ENCODE measurements at regions not wholly inside any gene's neighbourhood (a gene's known extent, or its start where the extent isn't known, plus 50 kb on each side); places are given as distances from the start of the nearest gene placed in this dataset.

DNA sequence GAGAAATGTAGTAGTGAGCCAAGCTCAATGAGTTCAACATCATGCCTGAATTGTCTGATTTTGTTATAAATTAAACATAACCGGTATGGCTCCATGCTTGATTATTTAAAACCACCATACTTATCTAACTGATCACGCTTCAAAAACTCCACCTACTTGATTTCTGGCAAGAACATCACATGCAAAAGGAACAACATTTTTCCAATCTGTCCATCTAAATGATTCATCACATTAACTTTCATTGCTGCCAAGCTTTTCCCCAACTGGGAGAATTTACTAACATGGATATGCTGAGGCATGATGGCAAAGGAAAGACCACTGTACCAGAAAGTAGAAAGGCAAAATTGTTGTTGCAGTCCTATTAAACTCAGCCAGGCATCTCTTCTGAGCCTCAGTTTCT lies 286.8 kb downstream of the TRIB2 start:
- Histone ChIP-seq H3K4me1 (ENCODE audit: control insufficient read depth, insufficient read depth, low read length) (0 out of 2 replicates have a peak, but pooled peaks cover 2% of the 10 kb centered on the region), H3K4me3 (ENCODE audit: low read depth, low read length) (no peak overlapping the region), H3K9me3 (ENCODE audit: control insufficient read depth, insufficient read depth, low read depth, low read length) (no peaks in the 10 kb centered on the region), H3K36me3 (ENCODE audit: control insufficient read depth in 2 of 2, insufficient read depth in 1 of 2, low read length in 2 of 2) (no peaks in the 10 kb centered on the region), H3K27ac (ENCODE audit: extremely low read depth, low read depth, low read length) (no peak overlapping the region)
- TF ChIP-seq ATF2 (tag by site-specific recombination; IDR thresholded peaks at IDR 0.05; ENCODE audit: low read depth) (no peak), ZNF544 (tag by site-specific recombination; IDR thresholded peaks at IDR 0.05) (no peak), ZNF488 (tag by site-specific recombination; IDR thresholded peaks at IDR 0.05) (no peak), ZNF510 (tag by site-specific recombination; IDR thresholded peaks at IDR 0.05; ENCODE audit: insufficient replicate concordance) (no peak), ZNF133 (tag by site-specific recombination; IDR thresholded peaks at IDR 0.05) (no peak), ZNF660 (tag by site-specific recombination; IDR thresholded peaks at IDR 0.05) (no peak), ZNF114 (tag by site-specific recombination; IDR thresholded peaks at IDR 0.05) (no peak), ZBTB21 (tag by site-specific recombination; IDR thresholded peaks at IDR 0.05) (no peak), GLI4 (tag by site-specific recombination; IDR thresholded peaks at IDR 0.05) (no peak)
- POLR2A ChIA-PET, result no interaction called here
- CTCF ChIA-PET, result interaction anchor here (0.7 to 1.2 kb wide), 3 partner anchors 13 to 722 kb away, joined by 3 to 6 read pairs (median 3); no protein-coding TSS in a partner anchor

DNA sequence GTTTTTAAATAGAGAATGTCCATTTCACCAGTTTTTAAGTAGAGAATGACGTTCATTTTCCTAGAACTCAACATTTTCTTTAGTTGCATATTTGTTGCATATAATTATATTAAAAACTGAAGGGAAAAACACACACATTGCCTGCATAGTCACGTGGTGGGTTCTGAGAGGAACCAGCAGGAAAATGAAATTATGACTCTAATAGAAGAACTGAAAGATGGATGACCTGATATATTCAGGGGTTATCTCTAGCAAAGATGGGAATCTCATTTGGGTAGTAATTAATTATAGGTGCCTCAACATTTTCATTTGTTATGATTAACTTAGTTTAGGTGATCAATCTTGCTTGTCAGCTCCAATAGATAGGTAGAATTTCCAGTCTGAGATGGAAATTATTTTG lies 288.3 kb downstream of the TRIB2 start:
- no peaks in the 10 kb centered on the region for H3K9me3 ChIP-seq (ENCODE audit: control insufficient read depth, insufficient read depth, low read depth, low read length)
- CTCF ChIA-PET, result interaction anchor here (0.7 to 3.2 kb wide), 3 partner anchors 277 to 1175 kb away, joined by 3 to 32 read pairs (median 10); no protein-coding TSS in a partner anchor
- POLR2A ChIA-PET, result interaction anchor here (1.0 kb wide), 1 partner anchor 288 kb away, joined by 3 read pairs; the partner anchor contains the start of gene TRIB2
- H3K27ac ChIP-seq (ENCODE audit: extremely low read depth, low read depth, low read length), result no peak overlapping the region
- H3K4me3 ChIP-seq (ENCODE audit: low read depth, low read length), result no peak overlapping the region
- TF ChIP-seq, protein P1, sequence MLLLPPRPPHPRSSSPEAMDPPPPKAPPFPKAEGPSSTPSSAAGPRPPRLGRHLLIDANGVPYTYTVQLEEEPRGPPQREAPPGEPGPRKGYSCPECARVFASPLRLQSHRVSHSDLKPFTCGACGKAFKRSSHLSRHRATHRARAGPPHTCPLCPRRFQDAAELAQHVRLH (tag by site-specific recombination; IDR thresholded peaks at IDR 0.05), result no peak
- TF ChIP-seq ZNF169 (tag by site-specific recombination; IDR thresholded peaks at IDR 0.05) (no peak), OSR2 (tag by site-specific recombination; IDR thresholded peaks at IDR 0.05) (no peak), ZNF391 (tag by site-specific recombination; IDR thresholded peaks at IDR 0.05; ENCODE audit: borderline replicate concordance, low read depth) (no peak), IKZF3 (tag by site-specific recombination; IDR thresholded peaks at IDR 0.05) (no peak), ZNF658 (tag by site-specific recombination; IDR thresholded peaks at IDR 0.05) (no peak), ZNF140 (tag by site-specific recombination; IDR thresholded peaks at IDR 0.05) (no peak), GFI1B (tag by site-specific recombination; IDR thresholded peaks at IDR 0.05) (no peak), ZNF324 (tag by site-specific recombination; IDR thresholded peaks at IDR 0.05) (no peak), ZNF792 (tag by site-specific recombination; IDR thresholded peaks at IDR 0.05) (no peak), ZNF660 (tag by site-specific recombination; IDR thresholded peaks at IDR 0.05) (no peak), ZNF335 (tag by site-specific recombination; conservative IDR thresholded peaks at IDR 0.05) (no peak), ZNF843 (tag by site-specific recombination; IDR thresholded peaks at IDR 0.05) (no peak), ZFP69B (tag by site-specific recombination; IDR thresholded peaks at IDR 0.05) (no peak), ZNF221 (tag by site-specific recombination; IDR thresholded peaks at IDR 0.05; ENCODE audit: borderline replicate concordance) (no peak), PRDM2 (tag by site-specific recombination; IDR thresholded peaks at IDR 0.05; ENCODE audit: borderline replicate concordance) (no peak), ZFHX2 (tag by site-specific recombination; conservative IDR thresholded peaks at IDR 0.05) (no peak)
- H3K4me1 ChIP-seq (ENCODE audit: control insufficient read depth, insufficient read depth, low read length), result 0 out of 2 replicates have a peak, but pooled peaks cover 2% of the 10 kb centered on the region
- H3K36me3 ChIP-seq (ENCODE audit: control insufficient read depth in 2 of 2, insufficient read depth in 1 of 2, low read length in 2 of 2), result no peaks in the 10 kb centered on the region
